BLaER1 treated with 17β-estradiol and CSF1 and Interleukin-3, amounts not matched to agents 10 nM and 100 nM (cell line): ENCODE measurements at regions not wholly inside any gene's neighbourhood (a gene's known extent, or its start where the extent isn't known, plus 50 kb on each side); places are given as distances from the start of the nearest gene placed in this dataset.

Experiments used
- H3K27ac ChIP-seq, 11 experiments: shearing (Covaris generic); formaldehyde crosslinking; 2 replicates each; pipeline ENCODE4 v1.8.1; 2022
- H3K27me3 ChIP-seq, 11 experiments: shearing (Covaris generic); formaldehyde crosslinking; 2 replicates each; pipeline ENCODE4 v1.8.1; 2022
- H3K36me3 ChIP-seq, 11 experiments: shearing (Covaris generic); formaldehyde crosslinking; 2 replicates each; pipeline ENCODE4 v1.8.1; 2022
- H3K4me1 ChIP-seq, 10 experiments: shearing (Covaris generic); formaldehyde crosslinking; 2 replicates each; pipeline ENCODE4 v1.8.1; 2022
- H3K4me2 ChIP-seq, 11 experiments: shearing (Covaris generic); formaldehyde crosslinking; 2 replicates each; pipeline ENCODE4 v1.8.1; 2022
- H3K4me3 ChIP-seq, 10 experiments: shearing (Covaris generic); formaldehyde crosslinking; 2 replicates each; pipeline ENCODE4 v1.8.1; 2022
- H3K9ac ChIP-seq, 11 experiments: shearing (Covaris generic); formaldehyde crosslinking; 2 replicates each; pipeline ENCODE4 v1.8.1; 2022
- H3K9me3 ChIP-seq, 11 experiments: shearing (Covaris generic); formaldehyde crosslinking; replicated peaks in 1 of 11; 2 replicates each; pipeline ENCODE4 v1.8.1; 2022
- H4K20me1 ChIP-seq, 11 experiments: shearing (Covaris generic); formaldehyde crosslinking; 2 replicates each; pipeline ENCODE4 v1.8.1; 2022
- Cebpa-rat ChIP-seq, 11 experiments: shearing (Covaris generic); IDR thresholded peaks; 2 replicates each; pipeline ENCODE4 v1.8.1; 2022

GRCh38 chr6:133637874-133638273, 251.0 kb upstream of the TCF21 start:
- H3K27ac ChIP-seq = no peak overlapping the region
- no peak overlapping the region for H3K4me2 ChIP-seq
- TF ChIP-seq Cebpa-rat (IDR thresholded peaks at IDR 0.05) = no peak
- no peaks in the 10 kb centered on the region for H3K27me3 ChIP-seq
- no peak overlapping the region for H3K9ac ChIP-seq
- no peaks in the 10 kb centered on the region for H3K4me1 ChIP-seq
- H4K20me1 ChIP-seq = no peaks in the 10 kb centered on the region
- no peak overlapping the region for H3K4me3 ChIP-seq
- H3K9me3 ChIP-seq = peaks cover 7 to 11% (median 9%) of the 10 kb centered on the region in 11 experiments; a peak in 15 of 22 replicates
- H3K36me3 ChIP-seq = no peaks in the 10 kb centered on the region

- Histone ChIP-seq H3K9ac (no peak overlapping the region), H3K4me1 (no peaks in the 10 kb centered on the region), H3K4me3 (no peak overlapping the region), H3K36me3 (no peaks in the 10 kb centered on the region), H3K27me3 (no peaks in the 10 kb centered on the region), H3K4me2 (no peak overlapping the region), H3K27ac (no peak overlapping the region), H3K9me3 (peaks cover 7 to 11% (median 9%) of the 10 kb centered on the region in 11 experiments; a peak in 15 of 22 replicates), H4K20me1 (no peaks in the 10 kb centered on the region)
- no peak for TF ChIP-seq Cebpa-rat (IDR thresholded peaks at IDR 0.05)
Observed at GRCh38 chr6:133641104-133641503, 247.8 kb upstream of the TCF21 start.

- no peak overlapping the region for H3K27ac ChIP-seq
- no peaks in the 10 kb centered on the region for H3K27me3 ChIP-seq
Observed at GRCh38 chr6:133644548-133644891, 244.4 kb upstream of the TCF21 start.

GRCh38 chr6:133644892-133645619, 243.9 kb upstream of the TCF21 start:
- Histone ChIP-seq H3K9me3 (peaks cover 0 to 8% (median 0%) of the 10 kb centered on the region in 11 experiments; a peak in 2 of 22 replicates), H3K4me1 (no peaks in the 10 kb centered on the region), H3K27me3 (no peaks in the 10 kb centered on the region), H4K20me1 (no peaks in the 10 kb centered on the region), H3K4me3 (no peak overlapping the region), H3K4me2 (no peak overlapping the region), H3K36me3 (no peaks in the 10 kb centered on the region), H3K9ac (no peak overlapping the region), H3K27ac (no peak overlapping the region)
- TF ChIP-seq Cebpa-rat (IDR thresholded peaks at IDR 0.05) = no peak

More at GRCh38 chr6:133644548-133644891, 244.4 kb upstream of the TCF21 start:
- no peaks in the 10 kb centered on the region for H3K36me3 ChIP-seq
- H3K4me1 ChIP-seq = no peaks in the 10 kb centered on the region
- no peaks in the 10 kb centered on the region for H4K20me1 ChIP-seq
- H3K9ac ChIP-seq = no peak overlapping the region
- TF ChIP-seq Cebpa-rat (IDR thresholded peaks at IDR 0.05) = no peak
- H3K4me2 ChIP-seq = no peak overlapping the region
- H3K4me3 ChIP-seq = no peak overlapping the region
- peaks cover 0 to 7% (median 0%) of the 10 kb centered on the region in 11 experiments; a peak in 2 of 22 replicates for H3K9me3 ChIP-seq

GRCh38 chr6:133645966-133646740, 242.8 kb upstream of the TCF21 start:
- Histone ChIP-seq H3K9ac (no peak overlapping the region), H3K27ac (no peak overlapping the region), H3K9me3 (peaks cover 0 to 8% (median 0%) of the 10 kb centered on the region in 11 experiments; a peak in 2 of 22 replicates), H3K4me2 (no peak overlapping the region), H4K20me1 (no peaks in the 10 kb centered on the region), H3K27me3 (no peaks in the 10 kb centered on the region), H3K4me3 (no peak overlapping the region), H3K4me1 (no peaks in the 10 kb centered on the region), H3K36me3 (no peaks in the 10 kb centered on the region)
- TF ChIP-seq Cebpa-rat (IDR thresholded peaks at IDR 0.05) = no peak

- Histone ChIP-seq H3K4me2 (no peak overlapping the region), H3K4me3 (no peak overlapping the region), H3K4me1 (no peaks in the 10 kb centered on the region), H3K9ac (no peak overlapping the region), H3K9me3 (peaks cover 0 to 8% (median 0%) of the 10 kb centered on the region in 11 experiments; a peak in 2 of 22 replicates), H4K20me1 (no peaks in the 10 kb centered on the region), H3K27me3 (no peaks in the 10 kb centered on the region), H3K27ac (no peak overlapping the region), H3K36me3 (no peaks in the 10 kb centered on the region)
- no peak for TF ChIP-seq Cebpa-rat (IDR thresholded peaks at IDR 0.05)
Observed at GRCh38 chr6:133648581-133648980, 240.3 kb upstream of the TCF21 start.

- H3K36me3 ChIP-seq = no peaks in the 10 kb centered on the region
- no peaks in the 10 kb centered on the region for H4K20me1 ChIP-seq
- peak overlapping the region in 2 of 11 experiments; percentile 10 to 15; a peak in 1 of 22 replicates for H3K9ac ChIP-seq
- H3K9me3 ChIP-seq = peaks cover 0 to 8% (median 3%) of the 10 kb centered on the region in 11 experiments; a peak in 3 of 22 replicates
- H3K4me3 ChIP-seq = 0 out of 20 replicates have a peak overlapping the region, but pooled peaks of 1 of the 10 experiments have one; percentile 1
- peaks cover 0 to 21% (median 18%) of the 10 kb centered on the region in 10 experiments; a peak in 16 of 20 replicates for H3K4me1 ChIP-seq
- H3K27ac ChIP-seq = peak overlapping the region in 5 of 11 experiments; percentile 3 to 69 (median 29); a peak in 6 of 22 replicates
- H3K4me2 ChIP-seq = peak overlapping the region; percentile 4 to 73 (median 63); a peak in 19 of 22 replicates
- no peak for TF ChIP-seq Cebpa-rat (IDR thresholded peaks at IDR 0.05)
- no peaks in the 10 kb centered on the region for H3K27me3 ChIP-seq
Observed at GRCh38 chr6:133671376-133671775, 217.5 kb upstream of the TCF21 start.

GRCh38 chr6:133673056-133673455, 215.9 kb upstream of the TCF21 start:
- no peaks in the 10 kb centered on the region for H3K36me3 ChIP-seq
- H3K9ac ChIP-seq = no peak overlapping the region
- H3K4me2 ChIP-seq = no peak overlapping the region
- no peak for TF ChIP-seq Cebpa-rat (IDR thresholded peaks at IDR 0.05)
- H3K27ac ChIP-seq = no peak overlapping the region
- H3K9me3 ChIP-seq = peaks cover 0 to 4% (median 0%) of the 10 kb centered on the region in 11 experiments; a peak in 1 of 22 replicates
- H3K4me3 ChIP-seq = no peak overlapping the region
- no peaks in the 10 kb centered on the region for H4K20me1 ChIP-seq
- H3K4me1 ChIP-seq = peaks cover 0 to 21% (median 18%) of the 10 kb centered on the region in 10 experiments; a peak in 16 of 20 replicates
- H3K27me3 ChIP-seq = no peaks in the 10 kb centered on the region

- Histone ChIP-seq H3K27me3 (no peaks in the 10 kb centered on the region), H3K36me3 (no peaks in the 10 kb centered on the region), H3K9me3 (no peaks in the 10 kb centered on the region), H3K4me2 (no peak overlapping the region), H3K27ac (no peak overlapping the region), H3K9ac (no peak overlapping the region), H3K4me1 (peaks cover 0 to 21% (median 18%) of the 10 kb centered on the region in 10 experiments; a peak in 16 of 20 replicates), H4K20me1 (no peaks in the 10 kb centered on the region), H3K4me3 (no peak overlapping the region)
- TF ChIP-seq Cebpa-rat (IDR thresholded peaks at IDR 0.05) = no peak
Observed at GRCh38 chr6:133674661-133675060, 214.3 kb upstream of the TCF21 start.
